KOPT-K1 (cell line): ENCODE measurements at regions not wholly inside any gene's neighbourhood (a gene's known extent, or its start where the extent isn't known, plus 50 kb on each side); places are given as distances from the start of the nearest gene placed in this dataset.

ENCODE experiments used
- H3K27ac ChIP-seq: fragments of 200-600 bp; sonication (generic); 2 replicates; pipeline ENCODE4 v1.5.1; 2016; ENCODE audit warnings: antibody characterized with exemption, mild to moderate bottlenecking, low read depth, low read length; ENCODE audit not compliant: poor library complexity, severe bottlenecking
- H3K36me3 ChIP-seq: fragments of 200-600 bp; sonication (generic); 2 replicates; pipeline ENCODE4 v1.5.1; 2017; ENCODE audit warnings: antibody characterized with exemption, mild to moderate bottlenecking, low read length, moderate library complexity; ENCODE audit not compliant: insufficient read depth
- H3K9me3 ChIP-seq: fragments of 200-600 bp; sonication (generic); 2 replicates; pipeline ENCODE4 v1.5.1; 2017; ENCODE audit warnings: antibody characterized with exemption, low read length, mild to moderate bottlenecking; ENCODE audit not compliant: insufficient read depth, poor library complexity, severe bottlenecking

- Histone ChIP-seq H3K9me3 (no peaks in the 10 kb centered on the region), H3K36me3 (no peaks in the 10 kb centered on the region), H3K27ac (no peak overlapping the region)
Measured at GRCh38 chr9:95822583-95823431, 52.7 kb upstream of the ERCC6L2 start.

GRCh38 chr9:95822015-95822414, 53.5 kb upstream of the ERCC6L2 start:
- H3K9me3 ChIP-seq, result no peaks in the 10 kb centered on the region
- H3K27ac ChIP-seq, result no peak overlapping the region
- no peaks in the 10 kb centered on the region for H3K36me3 ChIP-seq

GRCh38 chr9:95820074-95820473, 55.4 kb upstream of the ERCC6L2 start:
- H3K27ac ChIP-seq, result no peak overlapping the region
- no peaks in the 10 kb centered on the region for H3K36me3 ChIP-seq
- no peaks in the 10 kb centered on the region for H3K9me3 ChIP-seq

DNA sequence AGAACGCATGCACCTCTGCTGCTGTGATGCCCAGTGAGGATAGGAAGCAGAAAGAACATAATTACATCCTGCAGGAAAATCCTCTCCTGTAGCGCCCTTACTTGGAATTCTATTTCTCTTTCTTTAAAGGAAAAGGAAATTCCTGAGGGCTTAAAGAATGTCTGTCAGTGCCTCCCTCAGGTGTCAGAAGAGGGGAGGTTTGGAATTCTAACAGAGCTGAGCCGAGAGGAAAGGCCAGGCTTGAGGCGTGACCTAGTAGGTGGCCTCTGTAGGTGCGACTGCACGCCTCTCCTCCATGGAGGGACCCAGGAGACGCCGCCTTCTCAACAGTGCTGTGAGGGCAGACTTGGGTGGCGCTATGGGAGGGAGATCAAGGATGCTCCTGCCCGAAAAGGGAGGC, 55.9 kb upstream of the ERCC6L2 start:
- no peaks in the 10 kb centered on the region for H3K9me3 ChIP-seq
- H3K36me3 ChIP-seq, result no peaks in the 10 kb centered on the region
- no peak overlapping the region for H3K27ac ChIP-seq

- Histone ChIP-seq H3K36me3 (no peaks in the 10 kb centered on the region), H3K9me3 (no peaks in the 10 kb centered on the region), H3K27ac (no peak overlapping the region)
Measured at GRCh38 chr9:95817205-95817604, 58.3 kb upstream of the ERCC6L2 start.

GRCh38 chr9:95816716-95817115, 58.8 kb upstream of the ERCC6L2 start:
- Histone ChIP-seq H3K27ac (no peak overlapping the region), H3K9me3 (no peaks in the 10 kb centered on the region), H3K36me3 (no peaks in the 10 kb centered on the region)

DNA sequence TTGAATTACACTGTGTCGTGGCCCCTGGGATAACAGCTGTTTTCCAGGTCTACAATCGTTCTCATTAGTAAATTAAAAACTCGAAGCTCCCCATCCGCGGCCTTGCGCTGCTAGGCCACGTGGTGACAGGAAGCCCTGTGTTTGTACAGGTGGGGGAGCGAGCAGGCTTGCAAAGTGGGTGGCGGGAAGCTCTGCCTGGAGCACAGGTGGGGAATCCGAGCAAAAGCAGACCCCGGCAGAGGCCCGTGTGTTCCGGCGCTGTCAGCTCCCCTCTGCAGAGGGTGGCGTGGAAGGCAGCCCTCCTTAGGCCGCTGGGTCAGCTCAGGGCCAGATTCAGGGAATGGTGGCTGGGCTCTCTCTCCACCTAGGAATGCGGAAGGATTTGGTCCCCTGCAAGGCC, 59.5 kb upstream of the ERCC6L2 start:
- H3K9me3 ChIP-seq, result no peaks in the 10 kb centered on the region
- no peak overlapping the region for H3K27ac ChIP-seq
- no peaks in the 10 kb centered on the region for H3K36me3 ChIP-seq

DNA sequence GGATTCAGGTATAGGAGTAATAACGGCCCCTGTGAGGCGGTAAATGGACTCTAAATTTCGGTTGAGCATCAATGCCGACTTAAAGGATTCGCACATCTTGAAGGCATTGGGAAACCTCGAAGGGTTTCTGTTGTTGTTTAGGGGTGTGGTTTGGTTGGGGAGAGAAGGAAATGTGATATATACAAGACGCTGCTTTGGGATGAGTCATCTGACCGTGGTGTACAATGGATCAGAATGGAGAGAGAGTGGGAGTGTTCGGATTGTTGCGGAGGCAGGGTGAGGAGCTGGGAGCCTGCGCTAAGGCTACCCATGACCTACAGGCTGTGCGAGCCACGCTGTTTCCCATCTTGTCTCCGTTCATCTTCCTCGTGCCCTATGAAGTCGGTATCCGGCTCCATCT, 60.4 kb upstream of the ERCC6L2 start:
- Histone ChIP-seq H3K9me3 (no peaks in the 10 kb centered on the region), H3K27ac (no peak overlapping the region), H3K36me3 (no peaks in the 10 kb centered on the region)

DNA sequence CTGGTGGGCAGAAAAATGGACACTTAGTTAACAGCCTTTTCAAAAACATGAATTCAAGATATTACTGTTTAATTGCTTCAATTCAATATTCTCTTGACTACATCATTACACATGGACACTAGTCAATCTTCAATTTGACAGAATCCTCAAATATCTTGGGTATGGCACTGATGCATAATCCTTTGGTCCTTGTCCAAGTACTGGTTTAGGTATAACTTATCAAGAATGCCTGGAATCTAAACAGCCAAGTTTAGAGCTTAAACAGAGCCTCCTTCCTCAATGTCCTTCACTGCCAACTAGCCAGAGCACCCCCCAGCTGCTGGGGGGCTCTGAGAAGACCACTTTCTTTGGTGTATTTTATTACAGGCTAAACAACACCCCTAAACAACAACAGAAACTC, 61.6 kb upstream of the ERCC6L2 start:
- H3K27ac ChIP-seq, result no peak overlapping the region
- no peaks in the 10 kb centered on the region for H3K9me3 ChIP-seq
- no peaks in the 10 kb centered on the region for H3K36me3 ChIP-seq

GRCh38 chr9:95810814-95811213, 64.7 kb upstream of the ERCC6L2 start:
- H3K27ac ChIP-seq, result no peak overlapping the region
- H3K9me3 ChIP-seq, result no peaks in the 10 kb centered on the region
- no peaks in the 10 kb centered on the region for H3K36me3 ChIP-seq

GRCh38 chr9:95810133-95810532, 65.4 kb upstream of the ERCC6L2 start:
- H3K36me3 ChIP-seq, result no peaks in the 10 kb centered on the region
- H3K9me3 ChIP-seq, result no peaks in the 10 kb centered on the region
- no peak overlapping the region for H3K27ac ChIP-seq

GRCh38 chr9:95809686-95810085, 65.8 kb upstream of the ERCC6L2 start:
- H3K9me3 ChIP-seq, result no peaks in the 10 kb centered on the region
- no peaks in the 10 kb centered on the region for H3K36me3 ChIP-seq
- no peak overlapping the region for H3K27ac ChIP-seq

DNA sequence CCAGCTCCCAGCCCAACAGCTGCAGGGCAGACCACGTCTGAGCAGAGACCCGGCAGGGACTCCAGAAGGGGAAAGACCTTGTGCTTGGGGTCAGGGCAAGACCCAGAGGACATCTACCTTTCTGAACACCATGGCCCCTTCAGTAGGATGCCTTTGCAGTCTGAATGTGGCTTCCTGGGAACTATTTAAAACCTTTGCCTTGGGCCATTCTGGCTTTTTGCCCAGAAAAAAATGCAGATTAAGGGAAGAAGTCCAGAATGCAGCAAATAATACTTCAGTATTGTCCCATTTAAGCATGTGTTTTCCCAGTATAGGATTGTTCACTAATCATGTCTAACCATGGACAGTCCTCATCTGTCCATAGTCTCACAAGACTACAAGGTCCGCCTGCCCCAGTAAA, 67.5 kb upstream of the ERCC6L2 start:
- no peak overlapping the region for H3K27ac ChIP-seq
- H3K9me3 ChIP-seq, result no peaks in the 10 kb centered on the region
- no peaks in the 10 kb centered on the region for H3K36me3 ChIP-seq

GRCh38 chr9:95807326-95807947, 68.1 kb upstream of the ERCC6L2 start:
- H3K9me3 ChIP-seq, result no peaks in the 10 kb centered on the region
- H3K36me3 ChIP-seq, result no peaks in the 10 kb centered on the region
- no peak overlapping the region for H3K27ac ChIP-seq

DNA sequence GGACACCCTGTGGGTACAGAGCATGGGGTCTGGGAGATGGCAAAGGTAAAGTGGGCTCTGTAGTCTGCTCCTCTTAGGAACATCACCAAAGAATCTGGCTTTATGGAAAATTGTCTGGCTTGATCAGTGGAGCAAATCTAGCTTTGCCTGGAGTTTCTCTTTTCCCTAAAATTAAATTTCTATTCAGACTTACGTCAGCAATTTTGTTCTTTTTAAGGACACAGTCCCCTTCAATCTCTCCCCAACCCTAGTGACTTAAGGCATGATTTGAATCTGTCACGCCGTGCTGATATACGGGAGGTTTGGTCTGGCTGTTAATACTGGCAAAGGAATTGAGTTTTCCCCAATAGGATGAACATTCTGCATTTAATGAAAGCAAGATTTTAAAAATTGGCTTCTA, 72.3 kb upstream of the ERCC6L2 start:
- H3K9me3 ChIP-seq, result no peaks in the 10 kb centered on the region
- H3K27ac ChIP-seq, result no peak overlapping the region
- H3K36me3 ChIP-seq, result no peaks in the 10 kb centered on the region

GRCh38 chr9:95801797-95802196, 73.7 kb upstream of the ERCC6L2 start:
- H3K9me3 ChIP-seq, result no peaks in the 10 kb centered on the region
- H3K36me3 ChIP-seq, result no peaks in the 10 kb centered on the region
- H3K27ac ChIP-seq, result no peak overlapping the region
